ENCODE measurements at regions not wholly inside any gene's neighbourhood (a gene's known extent, or its start where the extent isn't known, plus 50 kb on each side); places are given as distances from the start of the nearest gene placed in this dataset.

GRCh38 chr12:68460236-68460635 is 128.1 kb upstream of the MDM1 start:
- TF ChIP-seq SNAI2 (CRISPR knock-in tag; IDR thresholded peaks at IDR 0.05) = no peak
- TF ChIP-seq ZC3H10 (CRISPR knock-in tag; IDR thresholded peaks at IDR 0.05) = no peak
- no peak for TF ChIP-seq ESRRG (CRISPR knock-in tag; IDR thresholded peaks at IDR 0.05)
- TF ChIP-seq TSHZ2 (CRISPR knock-in tag; IDR thresholded peaks at IDR 0.05) = no peak
- no peak for TF ChIP-seq ZNF8 (CRISPR knock-in tag; IDR thresholded peaks at IDR 0.05)
- no peak for TF ChIP-seq CREB5 (CRISPR knock-in tag; IDR thresholded peaks at IDR 0.05; ENCODE audit: low read depth)
- TF ChIP-seq OSR1 (CRISPR knock-in tag; IDR thresholded peaks at IDR 0.05) = no peak
- TF ChIP-seq ARNTL (CRISPR knock-in tag; IDR thresholded peaks at IDR 0.05; ENCODE audit: borderline replicate concordance, low read depth) = no peak
- TF ChIP-seq ISL1 (CRISPR knock-in tag; IDR thresholded peaks at IDR 0.05) = no peak
- no peak for TF ChIP-seq ZNF70 (CRISPR knock-in tag; IDR thresholded peaks at IDR 0.05)
- no peak for TF ChIP-seq PATZ1 (CRISPR knock-in tag; IDR thresholded peaks at IDR 0.05; ENCODE audit: borderline replicate concordance)
- TF ChIP-seq ZNF565 (CRISPR knock-in tag; conservative IDR thresholded peaks at IDR 0.05; ENCODE audit: low read depth) = no peak
- no peak for TF ChIP-seq RARB (CRISPR knock-in tag; IDR thresholded peaks at IDR 0.05)
- no peak for TF ChIP-seq CSRNP3 (CRISPR knock-in tag; IDR thresholded peaks at IDR 0.05)
- no peak for TF ChIP-seq BACH2 (CRISPR knock-in tag; IDR thresholded peaks at IDR 0.05; ENCODE audit: borderline replicate concordance)
- TF ChIP-seq PPARA (CRISPR knock-in tag; IDR thresholded peaks at IDR 0.05; ENCODE audit: borderline replicate concordance) = no peak
- no peak for TF ChIP-seq CSDC2 (CRISPR knock-in tag; IDR thresholded peaks at IDR 0.05)
- ATAC-seq = no peak

- no peak for TF ChIP-seq CSRNP3 (CRISPR knock-in tag; IDR thresholded peaks at IDR 0.05)
- TF ChIP-seq ZNF565 (CRISPR knock-in tag; conservative IDR thresholded peaks at IDR 0.05; ENCODE audit: low read depth) = no peak
- TF ChIP-seq SNAI2 (CRISPR knock-in tag; IDR thresholded peaks at IDR 0.05) = no peak
- TF ChIP-seq PATZ1 (CRISPR knock-in tag; IDR thresholded peaks at IDR 0.05; ENCODE audit: borderline replicate concordance) = no peak
- TF ChIP-seq ISL1 (CRISPR knock-in tag; IDR thresholded peaks at IDR 0.05) = peak; percentile 61
- TF ChIP-seq BACH2 (CRISPR knock-in tag; IDR thresholded peaks at IDR 0.05; ENCODE audit: borderline replicate concordance) = no peak
- no peak for TF ChIP-seq OSR1 (CRISPR knock-in tag; IDR thresholded peaks at IDR 0.05)
- no peak for TF ChIP-seq TSHZ2 (CRISPR knock-in tag; IDR thresholded peaks at IDR 0.05)
- peak; percentile 74 for ATAC-seq
These were observed 129.5 kb upstream of the MDM1 start for GRCh38 chr12:68461645-68462044.
